ENCODE measurements at regions not wholly inside any gene's neighbourhood (a gene's known extent, or its start where the extent isn't known, plus 50 kb on each side); places are given as distances from the start of the nearest gene placed in this dataset.

- CTCF ChIA-PET, result interaction anchor here (0.6 kb wide), 1 partner anchor 335 kb away, joined by 3 read pairs; no protein-coding TSS in a partner anchor
These were observed 794.3 kb downstream of the LIG4 start for GRCh38 chr13:107421028-107421427.

GRCh38 chr13:107413005-107413404, 802.3 kb downstream of the LIG4 start:
- POLR2A ChIA-PET, result no interaction called here
- no peaks in the 10 kb centered on the region for H3K27me3 Mint-ChIP-seq
- H3K4me3 Mint-ChIP-seq, result no peak overlapping the region
- no peak overlapping the region for H3K27ac Mint-ChIP-seq
- H3K9me3 Mint-ChIP-seq, result peaks cover 5% of the 10 kb centered on the region
- no peaks in the 10 kb centered on the region for H3K36me3 Mint-ChIP-seq
- H3K4me1 Mint-ChIP-seq (ENCODE audit: low read depth), result no peaks in the 10 kb centered on the region
- intact Hi-C loops (cut with micrococcal nuclease), result no loop called here
- CTCF ChIA-PET, result no interaction called here
- no peak for DNase-seq

More at GRCh38 chr13:107421028-107421427, 794.3 kb downstream of the LIG4 start:
- POLR2A ChIA-PET, result no interaction called here
- Mint-ChIP-seq H3K27me3 (no peaks in the 10 kb centered on the region), H3K4me1 (ENCODE audit: low read depth) (no peaks in the 10 kb centered on the region), H3K9me3 (peaks cover 10% of the 10 kb centered on the region), H3K27ac (no peak overlapping the region), H3K36me3 (no peaks in the 10 kb centered on the region), H3K4me3 (no peak overlapping the region)
- intact Hi-C loops (cut with micrococcal nuclease), result no loop called here
- no peak for DNase-seq

GRCh38 chr13:107407074-107407473, 808.3 kb downstream of the LIG4 start:
- no peak overlapping the region for H3K4me3 Mint-ChIP-seq
- no peak for DNase-seq
- no peaks in the 10 kb centered on the region for H3K36me3 Mint-ChIP-seq
- peaks cover 5% of the 10 kb centered on the region for H3K9me3 Mint-ChIP-seq
- no peaks in the 10 kb centered on the region for H3K4me1 Mint-ChIP-seq (ENCODE audit: low read depth)
- POLR2A ChIA-PET, result no interaction called here
- H3K27me3 Mint-ChIP-seq, result no peaks in the 10 kb centered on the region
- intact Hi-C loops (cut with micrococcal nuclease), result no loop called here
- CTCF ChIA-PET, result no interaction called here
- no peak overlapping the region for H3K27ac Mint-ChIP-seq

- no peak for DNase-seq
- POLR2A ChIA-PET, result no interaction called here
- no peak overlapping the region for H3K27ac Mint-ChIP-seq
- no peak overlapping the region for H3K4me3 Mint-ChIP-seq
- no peaks in the 10 kb centered on the region for H3K36me3 Mint-ChIP-seq
- H3K4me1 Mint-ChIP-seq (ENCODE audit: low read depth), result no peaks in the 10 kb centered on the region
- intact Hi-C loops (cut with micrococcal nuclease), result no loop called here
- H3K27me3 Mint-ChIP-seq, result no peaks in the 10 kb centered on the region
- H3K9me3 Mint-ChIP-seq, result no peaks in the 10 kb centered on the region
- CTCF ChIA-PET, result no interaction called here
These were observed 819.2 kb downstream of the LIG4 start for GRCh38 chr13:107395927-107396662.

GRCh38 chr13:107392205-107392604, 823.1 kb downstream of the LIG4 start:
- H3K36me3 Mint-ChIP-seq, result no peaks in the 10 kb centered on the region
- H3K4me1 Mint-ChIP-seq (ENCODE audit: low read depth), result no peaks in the 10 kb centered on the region
- H3K27ac Mint-ChIP-seq, result no peak overlapping the region
- H3K4me3 Mint-ChIP-seq, result no peak overlapping the region
- intact Hi-C loops (cut with micrococcal nuclease), result no loop called here
- H3K27me3 Mint-ChIP-seq, result no peaks in the 10 kb centered on the region
- POLR2A ChIA-PET, result no interaction called here
- CTCF ChIA-PET, result no interaction called here
- H3K9me3 Mint-ChIP-seq, result peaks cover 2% of the 10 kb centered on the region
- DNase-seq, result no peak

GRCh38 chr13:107387525-107387924, 819.6 kb upstream of the ARGLU1 start:
- Mint-ChIP-seq H3K9me3 (peaks cover 2% of the 10 kb centered on the region), H3K36me3 (no peaks in the 10 kb centered on the region), H3K4me1 (ENCODE audit: low read depth) (no peaks in the 10 kb centered on the region), H3K4me3 (no peak overlapping the region), H3K27ac (no peak overlapping the region), H3K27me3 (no peaks in the 10 kb centered on the region)
- ChIA-PET CTCF (no interaction called here), POLR2A (no interaction called here)
- intact Hi-C loops (cut with micrococcal nuclease), result no loop called here
- no peak for DNase-seq

- Mint-ChIP-seq H3K27ac (no peak overlapping the region), H3K36me3 (no peaks in the 10 kb centered on the region), H3K9me3 (peaks cover 2% of the 10 kb centered on the region), H3K4me3 (no peak overlapping the region), H3K27me3 (no peaks in the 10 kb centered on the region), H3K4me1 (ENCODE audit: low read depth) (no peaks in the 10 kb centered on the region)
- ChIA-PET CTCF (no interaction called here), POLR2A (no interaction called here)
- DNase-seq, result no peak
- intact Hi-C loops (cut with micrococcal nuclease), result no loop called here
These were observed 811.6 kb upstream of the ARGLU1 start for GRCh38 chr13:107379407-107380155.

- no peaks in the 10 kb centered on the region for H3K36me3 Mint-ChIP-seq
- H3K27me3 Mint-ChIP-seq, result no peaks in the 10 kb centered on the region
- DNase-seq, result no peak
- no peak overlapping the region for H3K27ac Mint-ChIP-seq
- H3K9me3 Mint-ChIP-seq, result peaks cover 2% of the 10 kb centered on the region
- H3K4me3 Mint-ChIP-seq, result no peak overlapping the region
- POLR2A ChIA-PET, result no interaction called here
- CTCF ChIA-PET, result interaction anchor here (1.5 kb wide), 1 partner anchor 779 kb away, joined by 6 read pairs; no protein-coding TSS in a partner anchor
- intact Hi-C loops (cut with micrococcal nuclease), result no loop called here
- H3K4me1 Mint-ChIP-seq (ENCODE audit: low read depth), result no peaks in the 10 kb centered on the region
These were observed 808.6 kb upstream of the ARGLU1 start for GRCh38 chr13:107376341-107377125.

- no peak overlapping the region for H3K27ac Mint-ChIP-seq
- H3K4me1 Mint-ChIP-seq (ENCODE audit: low read depth), result no peaks in the 10 kb centered on the region
- ChIA-PET CTCF (no interaction called here), POLR2A (no interaction called here)
- no peak overlapping the region for H3K4me3 Mint-ChIP-seq
- H3K27me3 Mint-ChIP-seq, result no peaks in the 10 kb centered on the region
- H3K9me3 Mint-ChIP-seq, result peaks cover 2% of the 10 kb centered on the region
- intact Hi-C loops (cut with micrococcal nuclease), result no loop called here
- no peak for DNase-seq
- H3K36me3 Mint-ChIP-seq, result no peaks in the 10 kb centered on the region
These were observed 807.9 kb upstream of the ARGLU1 start for GRCh38 chr13:107375701-107376340.

GRCh38 chr13:107374038-107374437, 806.1 kb upstream of the ARGLU1 start:
- Mint-ChIP-seq H3K36me3 (no peaks in the 10 kb centered on the region), H3K9me3 (peaks cover 2% of the 10 kb centered on the region), H3K27me3 (no peaks in the 10 kb centered on the region), H3K4me3 (no peak overlapping the region), H3K4me1 (ENCODE audit: low read depth) (no peaks in the 10 kb centered on the region), H3K27ac (no peak overlapping the region)
- ChIA-PET POLR2A (no interaction called here), CTCF (interaction anchor here (1.5 kb wide), 1 partner anchor 9 kb away, joined by 4 read pairs; no protein-coding TSS in a partner anchor)
- intact Hi-C loops (cut with micrococcal nuclease), result no loop called here
- DNase-seq, result no peak

GRCh38 chr13:107373551-107373950, 805.6 kb upstream of the ARGLU1 start:
- ChIA-PET CTCF (interaction anchor here (1.5 kb wide), 1 partner anchor 10 kb away, joined by 4 read pairs; no protein-coding TSS in a partner anchor), POLR2A (no interaction called here)
- peaks cover 2% of the 10 kb centered on the region for H3K9me3 Mint-ChIP-seq
- H3K27ac Mint-ChIP-seq, result no peak overlapping the region
- H3K4me1 Mint-ChIP-seq (ENCODE audit: low read depth), result no peaks in the 10 kb centered on the region
- no peak overlapping the region for H3K4me3 Mint-ChIP-seq
- no peaks in the 10 kb centered on the region for H3K36me3 Mint-ChIP-seq
- no peak for DNase-seq
- H3K27me3 Mint-ChIP-seq, result no peaks in the 10 kb centered on the region
- intact Hi-C loops (cut with micrococcal nuclease), result no loop called here

Data from activated CD4-positive, alpha-beta memory T cell treated with anti-CD3 and anti-CD28 coated beads for 36 hours (primary cell).